ENCODE measurements at regions not wholly inside any gene's neighbourhood (a gene's known extent, or its start where the extent isn't known, plus 50 kb on each side); places are given as distances from the start of the nearest gene placed in this dataset.

GRCh38 chr9:117549444-117549843, 134.6 kb upstream of the ASTN2 start:
- FAIRE-seq (no peak), DNase-seq (ENCODE audit: insufficient read length, low spot score) (no peak)

- DNase-seq (ENCODE audit: insufficient read length, low spot score) (no peak), FAIRE-seq (no peak)
Measured at GRCh38 chr9:117548556-117548955, 133.7 kb upstream of the ASTN2 start.

GRCh38 chr9:117547904-117548303, 133.0 kb upstream of the ASTN2 start:
- DNase-seq (ENCODE audit: insufficient read length, low spot score): no peak
- FAIRE-seq: no peak

- FAIRE-seq: no peak
- peak; percentile 3 for DNase-seq (ENCODE audit: insufficient read length, low spot score)
Measured at GRCh38 chr9:117546894-117547678, 132.2 kb upstream of the ASTN2 start.

- DNase-seq (ENCODE audit: insufficient read length, low spot score): no peak
- FAIRE-seq: no peak
Measured at GRCh38 chr9:117545846-117546245, 131.0 kb upstream of the ASTN2 start.

- FAIRE-seq (no peak), DNase-seq (ENCODE audit: insufficient read length, low spot score) (no peak)
Measured at GRCh38 chr9:117543089-117543488, 128.2 kb upstream of the ASTN2 start.

- FAIRE-seq (no peak), DNase-seq (ENCODE audit: insufficient read length, low spot score) (no peak)
Measured at GRCh38 chr9:117542021-117542420, 127.2 kb upstream of the ASTN2 start.

GRCh38 chr9:117541181-117541580, 126.3 kb upstream of the ASTN2 start:
- no peak for DNase-seq (ENCODE audit: insufficient read length, low spot score)
- no peak for FAIRE-seq

- FAIRE-seq: no peak
- DNase-seq (ENCODE audit: insufficient read length, low spot score): no peak
Measured at GRCh38 chr9:117535973-117536372, 121.1 kb upstream of the ASTN2 start.

GRCh38 chr9:117535434-117535833, 120.6 kb upstream of the ASTN2 start:
- FAIRE-seq (no peak), DNase-seq (ENCODE audit: insufficient read length, low spot score) (no peak)

GRCh38 chr9:117528225-117528624, 113.4 kb upstream of the ASTN2 start:
- DNase-seq (ENCODE audit: insufficient read length, low spot score) (no peak), FAIRE-seq (no peak)

GRCh38 chr9:117526674-117527073, 111.8 kb upstream of the ASTN2 start:
- DNase-seq (ENCODE audit: insufficient read length, low spot score) (no peak), FAIRE-seq (no peak)

- no peak for FAIRE-seq
- DNase-seq (ENCODE audit: insufficient read length, low spot score): no peak
Measured at GRCh38 chr9:117523531-117524153, 108.8 kb upstream of the ASTN2 start.

GRCh38 chr9:117521293-117521692, 106.4 kb upstream of the ASTN2 start:
- DNase-seq (ENCODE audit: insufficient read length, low spot score) (no peak), FAIRE-seq (no peak)

GRCh38 chr9:117516676-117517632, 102.1 kb upstream of the ASTN2 start:
- DNase-seq (ENCODE audit: insufficient read length, low spot score): no peak
- FAIRE-seq: no peak

GRCh38 chr9:117511852-117512481, 97.1 kb upstream of the ASTN2 start:
- FAIRE-seq: no peak

GRCh38 chr9:117496307-117496706, 81.5 kb upstream of the ASTN2 start:
- no peak for DNase-seq (ENCODE audit: insufficient read length, low spot score)
- no peak for FAIRE-seq

More at GRCh38 chr9:117511852-117512481, 97.1 kb upstream of the ASTN2 start:
- no peak for DNase-seq (ENCODE audit: insufficient read length, low spot score)

GRCh38 chr9:117494401-117495090, 79.7 kb upstream of the ASTN2 start:
- DNase-seq (ENCODE audit: insufficient read length, low spot score) (no peak), FAIRE-seq (no peak)

- no peak for FAIRE-seq
- no peak for DNase-seq (ENCODE audit: insufficient read length, low spot score)
Measured at GRCh38 chr9:117492476-117492875, 77.6 kb upstream of the ASTN2 start.

- no peak for DNase-seq (ENCODE audit: insufficient read length, low spot score)
Measured at GRCh38 chr9:117491491-117491890, 76.6 kb upstream of the ASTN2 start.

More at GRCh38 chr9:117491491-117491890, 76.6 kb upstream of the ASTN2 start:
- FAIRE-seq: no peak

Measured in GM19239 (cell line).